SH-SY5Y (cell line): ENCODE measurements at regions not wholly inside any gene's neighbourhood (a gene's known extent, or its start where the extent isn't known, plus 50 kb on each side); places are given as distances from the start of the nearest gene placed in this dataset.

Experiments used
- GATA2 ChIP-seq: IDR thresholded peaks from 2 replicates; pipeline ENCODE4 v1.6.1; 2011; ENCODE audit warnings: mild to moderate bottlenecking, low read depth, low read length
- GATA3 ChIP-seq: IDR thresholded peaks from 2 replicates; pipeline ENCODE4 v1.6.1; 2011; ENCODE audit warnings: low read depth, mild to moderate bottlenecking, low read length, moderate library complexity

DNA sequence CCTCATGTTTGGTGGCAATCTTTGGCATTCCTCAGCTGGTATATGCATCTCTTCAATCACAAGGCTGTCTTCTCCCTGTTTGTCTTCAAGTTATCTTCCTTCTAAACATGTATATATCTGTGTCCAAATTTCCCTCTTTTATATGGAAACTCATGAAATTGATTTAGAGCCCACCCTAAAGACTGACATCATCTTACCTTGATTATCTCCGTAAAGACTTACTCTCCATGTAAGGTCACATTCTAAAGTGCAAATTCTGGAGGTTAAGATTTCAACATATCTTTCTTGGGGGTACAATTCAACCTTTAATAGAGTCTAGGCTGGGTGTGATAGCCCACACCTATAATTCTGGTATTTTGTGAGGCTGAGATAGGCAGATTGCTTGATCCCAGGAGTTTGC, 215.8 kb upstream of the LRRC4C start:
- no peak for TF ChIP-seq GATA3
- TF ChIP-seq GATA2 = no peak
